GM12891 (cell line): ENCODE measurements at regions not wholly inside any gene's neighbourhood (a gene's known extent, or its start where the extent isn't known, plus 50 kb on each side); places are given as distances from the start of the nearest gene placed in this dataset.

Experiments used
- PAX5 ChIP-seq: IDR thresholded peaks from 2 replicates; pipeline ENCODE4 v1.6.1; 2011; ENCODE audit warnings: low read length, moderate library complexity, mild to moderate bottlenecking; ENCODE audit not compliant: insufficient read depth, severe bottlenecking
- POLR2A ChIP-seq: IDR thresholded peaks from 2 replicates; pipeline ENCODE4 v1.6.1; 2011; ENCODE audit warnings: low read depth, low read length, control low read depth
- POLR2AphosphoS5 ChIP-seq: IDR thresholded peaks from 2 replicates; pipeline ENCODE4 v1.6.1; 2011; ENCODE audit warnings: low read depth, low read length, control low read depth
- POU2F2 ChIP-seq: IDR thresholded peaks from 2 replicates; pipeline ENCODE4 v1.6.1; 2011; ENCODE audit warnings: low read depth, mild to moderate bottlenecking, control low read depth, low read length, moderate library complexity
- SPI1 ChIP-seq: IDR thresholded peaks from 2 replicates; pipeline ENCODE4 v1.6.1; 2011; ENCODE audit warnings: low read depth, low read length, control low read depth
- TAF1 ChIP-seq: IDR thresholded peaks from 2 replicates; pipeline ENCODE4 v1.6.1; 2011; ENCODE audit warnings: low read depth, low read length, control low read depth

DNA sequence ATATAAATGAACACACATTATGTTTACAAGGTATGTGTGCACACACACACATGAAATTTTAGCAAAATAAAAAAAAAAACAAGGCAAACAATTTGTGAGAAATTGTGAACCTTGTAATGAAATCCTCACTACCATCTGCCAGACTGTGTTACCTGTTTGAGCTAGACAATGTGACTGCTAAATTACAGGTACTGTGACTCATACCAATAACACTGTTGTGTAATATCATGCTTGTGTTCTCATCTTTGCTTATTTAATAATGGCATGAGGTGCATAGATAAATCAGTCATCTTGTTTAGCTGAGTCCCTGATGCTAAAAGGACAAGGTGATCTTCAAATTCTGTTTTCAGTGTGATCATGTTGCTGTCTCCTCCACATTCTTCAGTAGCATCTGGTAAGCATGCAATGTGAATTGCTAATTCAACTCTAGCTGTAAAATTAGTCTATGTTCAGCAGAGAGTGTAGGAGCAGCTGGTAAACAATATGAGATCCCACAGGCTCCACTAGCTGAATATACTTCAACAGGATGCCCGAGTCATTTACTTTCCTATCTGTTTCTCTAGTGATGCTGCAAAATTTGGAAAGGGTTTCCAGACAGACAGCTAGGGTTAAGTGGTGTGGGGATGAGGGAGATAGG, 966.3 kb upstream of the C9orf72 start:
- TF ChIP-seq POLR2A (no peak), SPI1 (no peak), POLR2AphosphoS5 (no peak), TAF1 (no peak), POU2F2 (no peak), PAX5 (no peak)
